DOHH2 (cell line): ENCODE measurements at regions not wholly inside any gene's neighbourhood (a gene's known extent, or its start where the extent isn't known, plus 50 kb on each side); places are given as distances from the start of the nearest gene placed in this dataset.

Experiments used
- H3F3A ChIP-seq: fragments of 200-600 bp; sonication (generic), shearing (Covaris generic); 2 replicates; pipeline ENCODE4 v1.6.0; 2016; ENCODE audit warnings: antibody characterized with exemption, mild to moderate bottlenecking; ENCODE audit not compliant: control insufficient read depth, insufficient read depth
- H3K27ac ChIP-seq: fragments of 200-600 bp; sonication (generic); 2 replicates; pipeline ENCODE4 v1.5.1; 2014; ENCODE audit warnings: low read depth, mild to moderate bottlenecking, low read length, moderate library complexity
- H3K27me3 ChIP-seq: fragments of 200-600 bp; sonication (generic); 2 replicates; pipeline ENCODE4 v1.6.1; 2014; ENCODE audit warnings: mild to moderate bottlenecking, low read length, mixed read lengths; ENCODE audit not compliant: control insufficient read depth
- H3K36me3 ChIP-seq: fragments of 200-600 bp; sonication (generic); 2 replicates; pipeline ENCODE4 v1.6.1; 2014; ENCODE audit warnings: mild to moderate bottlenecking, low read length, moderate library complexity, mixed read lengths; ENCODE audit not compliant: control insufficient read depth
- H3K4me1 ChIP-seq: fragments of 200-600 bp; sonication (generic); 2 replicates; pipeline ENCODE4 v1.6.1; 2014; ENCODE audit warnings: mild to moderate bottlenecking, low read length, mixed read lengths; ENCODE audit not compliant: control insufficient read depth
- H3K4me2 ChIP-seq: fragments of 200-600 bp; sonication (generic); 2 replicates; pipeline ENCODE4 v1.6.0; 2014; ENCODE audit warnings: mild to moderate bottlenecking, low read length, moderate library complexity
- H3K4me3 ChIP-seq: fragments of 200-600 bp; sonication (generic); 2 replicates; pipeline ENCODE4 v1.5.1; 2014; ENCODE audit warnings: mild to moderate bottlenecking, low read length, mixed read lengths
- H3K79me2 ChIP-seq: fragments of 200-600 bp; sonication (generic); 2 replicates; pipeline ENCODE4 v1.6.1; 2014; ENCODE audit warnings: mild to moderate bottlenecking, low read length, mixed read lengths; ENCODE audit not compliant: control insufficient read depth
- H3K9me2 ChIP-seq: fragments of 200-600 bp; sonication (generic); replicated peaks from 2 replicates; pipeline ENCODE4 v1.6.1; 2014; ENCODE audit warnings: mild to moderate bottlenecking, low read length, mixed read lengths; ENCODE audit not compliant: control insufficient read depth
- H3K9me3 ChIP-seq: fragments of 200-600 bp; sonication (generic); 2 replicates; pipeline ENCODE4 v1.6.1; 2014; ENCODE audit warnings: antibody characterized with exemption, low read length, mixed read lengths; ENCODE audit not compliant: control insufficient read depth, insufficient read depth
- H4K20me1 ChIP-seq: fragments of 200-600 bp; sonication (generic); 2 replicates; pipeline ENCODE4 v1.6.0; 2014; ENCODE audit warnings: low read depth, mild to moderate bottlenecking, antibody characterized with exemption, low read length, moderate library complexity; ENCODE audit not compliant: control insufficient read depth, insufficient read depth
- CTCF ChIP-seq: fragments of 200-600 bp; sonication (generic); IDR thresholded peaks from one replicate; pipeline ENCODE4 v1.5.1; 2014; ENCODE audit warnings: antibody characterized with exemption, mild to moderate bottlenecking, low read depth, low read length; ENCODE audit not compliant: poor library complexity, severe bottlenecking
- EZH2phosphoT487 ChIP-seq: fragments of 200-600 bp; sonication (generic); IDR thresholded peaks from 2 replicates; pipeline ENCODE4 v1.6.1; 2017; ENCODE audit warnings: borderline replicate concordance, mild to moderate bottlenecking, antibody characterized with exemption, low read length, moderate library complexity, mixed read lengths

DNA sequence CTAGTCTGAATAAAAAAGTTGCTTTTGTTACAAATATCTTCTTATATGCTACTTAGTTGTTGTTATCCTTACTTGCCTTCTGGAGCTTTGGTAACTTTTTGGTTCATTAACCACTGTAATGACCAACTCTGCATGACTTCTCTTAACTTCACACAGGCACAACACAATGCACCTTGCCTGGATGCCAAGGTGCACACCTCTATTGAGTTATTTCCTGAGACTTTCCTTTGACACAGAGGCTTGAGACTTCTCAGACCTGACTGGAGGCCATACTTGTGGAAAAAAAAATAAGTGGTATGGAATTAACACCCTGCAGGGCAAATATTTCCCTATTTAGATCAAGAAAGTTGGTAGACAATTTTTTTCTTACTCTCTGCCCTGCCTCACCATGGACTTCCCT is 1925.6 kb downstream of the EFNA5 start:
- no peak overlapping the region for H3K4me3 ChIP-seq
- no peaks in the 10 kb centered on the region for H3K4me1 ChIP-seq
- H3K27ac ChIP-seq, result no peak overlapping the region
- no peaks in the 10 kb centered on the region for H4K20me1 ChIP-seq
- H3K4me2 ChIP-seq, result no peak overlapping the region
- H3F3A ChIP-seq, result no peaks in the 10 kb centered on the region
- H3K27me3 ChIP-seq, result no peaks in the 10 kb centered on the region
- H3K9me2 ChIP-seq, result no peaks in the 10 kb centered on the region
- H3K79me2 ChIP-seq, result no peaks in the 10 kb centered on the region
- H3K36me3 ChIP-seq, result no peaks in the 10 kb centered on the region
- TF ChIP-seq CTCF (no peak), EZH2phosphoT487 (no peak)
- no peaks in the 10 kb centered on the region for H3K9me3 ChIP-seq

DNA sequence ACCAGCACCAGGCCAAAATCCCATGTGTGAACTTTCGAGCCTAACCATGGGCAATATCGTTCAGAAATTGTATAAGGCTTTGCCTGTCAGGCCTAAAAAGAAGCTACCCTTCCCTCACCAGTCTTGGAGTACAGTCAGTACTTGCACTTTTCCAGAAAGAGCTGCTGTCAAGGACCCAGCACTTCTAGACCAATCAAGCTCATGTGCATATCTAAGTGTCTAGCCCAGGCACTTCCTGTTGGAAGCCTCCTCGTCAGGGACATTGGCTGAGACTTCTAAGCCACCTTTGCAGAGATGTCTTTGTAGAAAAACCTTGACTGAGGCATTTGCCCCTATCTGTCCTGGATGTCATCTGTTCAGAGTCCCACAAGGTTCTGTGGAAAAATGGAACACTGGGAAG is 1930.5 kb downstream of the EFNA5 start:
- no peak overlapping the region for H3K4me3 ChIP-seq
- TF ChIP-seq EZH2phosphoT487 (no peak), CTCF (no peak)
- H3K4me1 ChIP-seq, result no peaks in the 10 kb centered on the region
- H3K9me2 ChIP-seq, result no peaks in the 10 kb centered on the region
- no peaks in the 10 kb centered on the region for H3K27me3 ChIP-seq
- no peaks in the 10 kb centered on the region for H3K36me3 ChIP-seq
- no peaks in the 10 kb centered on the region for H3K79me2 ChIP-seq
- no peaks in the 10 kb centered on the region for H3K9me3 ChIP-seq
- no peaks in the 10 kb centered on the region for H3F3A ChIP-seq
- H3K4me2 ChIP-seq, result no peak overlapping the region
- H3K27ac ChIP-seq, result no peak overlapping the region
- no peaks in the 10 kb centered on the region for H4K20me1 ChIP-seq

DNA sequence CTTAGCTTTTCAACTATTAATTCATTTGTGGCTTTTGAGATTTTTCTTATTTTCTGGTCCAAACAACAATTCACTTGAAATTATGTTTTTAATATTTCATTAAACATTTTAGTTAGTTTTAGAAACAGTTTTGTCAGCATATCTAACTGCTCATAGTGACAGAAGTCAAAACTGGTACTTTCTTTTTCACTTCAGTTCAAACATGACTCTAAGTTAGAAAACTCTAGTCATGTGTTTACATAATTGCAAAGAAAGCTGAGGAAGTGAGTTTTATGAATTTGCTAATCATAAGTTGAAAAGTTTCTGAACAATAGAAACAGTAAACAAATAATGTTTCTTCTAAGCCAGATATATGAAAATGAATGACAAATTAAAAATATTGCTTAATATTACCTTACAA is 1931.0 kb downstream of the EFNA5 start:
- H4K20me1 ChIP-seq, result no peaks in the 10 kb centered on the region

More for the DNA sequence above, 1931.0 kb downstream of the EFNA5 start:
- Histone ChIP-seq H3K9me2 (no peaks in the 10 kb centered on the region), H3K36me3 (no peaks in the 10 kb centered on the region), H3F3A (no peaks in the 10 kb centered on the region), H3K4me2 (no peak overlapping the region), H3K27ac (no peak overlapping the region), H3K27me3 (no peaks in the 10 kb centered on the region), H3K9me3 (no peaks in the 10 kb centered on the region), H3K4me1 (no peaks in the 10 kb centered on the region), H3K4me3 (no peak overlapping the region), H3K79me2 (no peaks in the 10 kb centered on the region)
- no peak for TF ChIP-seq CTCF
- no peak for TF ChIP-seq EZH2phosphoT487
